ENCODE measurements at regions not wholly inside any gene's neighbourhood (a gene's known extent, or its start where the extent isn't known, plus 50 kb on each side); places are given as distances from the start of the nearest gene placed in this dataset.
"Not testable (repeated sequence)": the region's sequence is repeated elsewhere in the genome, so short reads cannot be mapped to it uniquely, and the experiment has no call there.

- DNase-seq, result no peak
These were observed 88.1 kb upstream of the STOX2 start for GRCh38 chr4:183816882-183817509.

- not testable (repeated sequence) for DNase-seq
These were observed 86.5 kb upstream of the STOX2 start for GRCh38 chr4:183818591-183818990.

DNA sequence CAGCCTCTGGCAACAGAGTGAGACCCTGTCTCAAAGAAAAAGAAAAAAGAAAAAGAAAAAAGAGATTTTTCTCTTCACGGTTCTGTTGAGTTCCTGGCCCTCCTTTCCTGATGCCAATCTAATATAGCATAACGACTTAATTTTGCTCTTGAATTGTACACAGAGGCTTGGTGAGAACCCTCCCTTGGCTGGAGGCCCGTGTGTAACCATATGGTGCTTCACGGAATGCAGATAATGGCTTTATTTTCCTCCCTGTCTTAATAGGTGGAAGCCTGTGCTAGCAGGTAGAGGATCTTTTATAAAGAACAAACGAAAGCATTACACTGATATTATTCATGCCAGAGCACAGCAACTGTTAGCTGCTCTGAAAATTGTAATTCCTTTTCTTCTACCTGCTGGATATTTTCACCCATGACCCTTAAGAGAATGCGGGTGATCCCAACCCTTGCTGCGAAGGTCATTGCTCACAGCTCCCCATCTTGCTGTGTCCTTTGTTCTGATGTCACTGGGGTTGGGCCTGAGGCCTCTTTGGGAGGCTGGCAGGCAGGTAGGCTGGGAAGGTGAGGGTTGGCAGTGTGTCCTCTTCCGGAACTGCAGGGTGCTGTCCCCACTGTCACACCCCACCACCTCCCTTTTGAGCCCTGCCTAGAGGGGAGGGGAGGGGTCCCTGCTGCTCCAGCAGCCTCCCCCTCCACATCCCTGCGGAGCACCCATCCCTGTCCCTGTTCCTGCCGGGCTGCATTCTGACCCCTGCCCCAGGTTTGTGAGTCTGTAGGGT is 83.8 kb upstream of the STOX2 start:
- DNase-seq, result no peak

DNA sequence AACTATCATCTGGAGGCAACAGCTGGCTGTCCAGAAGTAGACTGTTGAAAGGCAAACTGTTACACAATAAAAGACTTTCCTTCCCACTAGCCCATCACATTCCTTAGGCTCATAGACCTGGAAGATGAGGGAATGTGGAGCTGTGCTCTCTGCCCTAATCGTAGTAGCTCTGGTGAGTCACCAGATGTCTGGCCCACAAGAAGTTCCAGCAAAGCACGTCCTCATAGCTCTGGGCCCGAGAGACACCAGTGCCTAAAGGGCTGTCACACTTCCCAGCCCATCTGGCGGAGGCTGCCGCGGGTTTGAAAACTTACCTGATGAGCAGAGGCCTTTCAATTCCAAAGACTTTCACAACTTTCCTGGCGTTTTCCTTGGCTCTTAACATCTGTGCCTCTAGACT is 81.7 kb upstream of the STOX2 start:
- DNase-seq, result no peak

DNA sequence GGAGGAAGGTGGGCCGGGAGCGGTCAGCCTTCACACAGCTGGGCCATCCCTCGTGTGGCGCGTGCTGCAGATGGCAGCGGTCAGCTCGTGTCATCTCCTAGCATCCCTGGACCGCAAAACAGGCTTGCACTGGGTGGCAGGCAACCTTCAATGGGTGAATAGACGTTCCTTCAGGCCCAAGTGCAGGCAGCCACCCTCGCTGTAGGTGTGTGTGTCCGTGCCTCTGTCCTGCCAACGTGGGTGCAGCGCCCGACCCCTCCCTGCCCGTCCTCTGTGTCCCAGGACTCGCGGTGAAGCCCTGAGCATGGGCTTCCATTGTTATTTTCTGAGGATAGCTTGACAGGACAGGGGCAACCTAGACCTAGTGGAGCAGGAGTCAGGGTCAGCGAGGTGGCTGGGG is 79.8 kb upstream of the STOX2 start:
- DNase-seq, result no peak

DNA sequence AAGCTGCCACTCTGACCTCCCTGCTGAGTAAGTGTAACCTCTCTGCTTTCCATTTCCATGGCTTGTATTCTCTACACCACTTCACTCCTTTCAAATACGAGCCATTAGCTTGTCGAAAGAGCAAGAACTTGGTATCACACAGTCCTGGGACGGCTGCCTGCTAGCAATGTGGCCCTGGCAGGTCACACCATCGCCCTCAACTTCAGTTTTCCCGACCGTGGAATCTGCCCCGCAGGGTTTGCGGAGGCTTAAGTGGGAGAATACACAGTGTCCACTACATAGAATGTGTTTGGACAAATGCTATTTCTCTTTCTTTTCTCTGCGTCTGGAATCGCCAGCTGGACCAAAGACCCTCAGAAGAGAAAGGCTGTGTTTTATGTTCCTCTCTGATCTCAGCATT is 78.6 kb upstream of the STOX2 start:
- DNase-seq, result no peak

DNA sequence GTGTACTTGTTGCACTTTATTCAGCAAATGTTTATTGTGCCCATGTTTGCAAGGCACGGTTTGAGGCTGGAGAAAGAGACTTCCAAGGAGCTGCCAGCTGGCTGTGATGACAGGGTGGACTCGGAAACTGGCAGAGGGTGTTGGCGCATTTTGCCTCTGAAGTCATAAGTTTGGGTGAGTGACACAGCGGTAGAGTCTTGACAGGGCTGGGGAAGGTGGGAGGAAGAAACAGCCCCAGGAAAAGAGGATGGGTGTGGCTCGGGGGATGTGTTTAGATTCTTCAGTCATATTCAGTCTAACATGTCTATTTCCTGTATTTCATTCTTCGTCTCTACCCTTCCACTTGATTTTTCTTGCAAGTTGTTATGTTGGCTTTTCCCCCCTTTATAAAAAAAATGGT is 77.0 kb upstream of the STOX2 start:
- no peak for DNase-seq

- DNase-seq, result no peak
These were observed 76.3 kb upstream of the STOX2 start for GRCh38 chr4:183828839-183829238.

GRCh38 chr4:183830438-183830985 is 74.6 kb upstream of the STOX2 start:
- no peak for DNase-seq

GRCh38 chr4:183831026-183831446 is 74.1 kb upstream of the STOX2 start:
- DNase-seq, result no peak

- DNase-seq, result no peak
These were observed 73.4 kb upstream of the STOX2 start for GRCh38 chr4:183831683-183832082.

- DNase-seq, result no peak
These were observed 72.2 kb upstream of the STOX2 start for GRCh38 chr4:183832776-183833450.

DNA sequence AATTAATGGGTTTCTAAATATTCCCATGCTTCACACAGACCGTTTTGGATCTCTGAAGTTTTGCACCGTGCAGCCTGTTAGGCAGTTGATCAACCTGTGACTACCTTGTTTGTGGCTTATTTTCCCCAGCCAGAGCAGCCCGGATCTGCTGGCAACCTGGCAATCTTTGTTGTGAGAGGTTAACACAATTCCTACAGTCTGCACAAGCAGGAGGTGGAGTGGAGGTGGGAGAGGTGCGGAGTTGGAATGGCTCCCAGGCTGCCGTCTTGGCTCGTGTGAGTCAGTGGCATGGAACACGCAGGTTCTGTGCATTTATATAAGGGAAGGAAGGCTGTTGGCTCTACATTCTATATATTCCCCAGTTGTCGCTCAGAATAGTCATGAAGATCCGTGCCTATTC is 70.9 kb upstream of the STOX2 start:
- no peak for DNase-seq

GRCh38 chr4:183837222-183837621 is 67.9 kb upstream of the STOX2 start:
- no peak for DNase-seq

DNA sequence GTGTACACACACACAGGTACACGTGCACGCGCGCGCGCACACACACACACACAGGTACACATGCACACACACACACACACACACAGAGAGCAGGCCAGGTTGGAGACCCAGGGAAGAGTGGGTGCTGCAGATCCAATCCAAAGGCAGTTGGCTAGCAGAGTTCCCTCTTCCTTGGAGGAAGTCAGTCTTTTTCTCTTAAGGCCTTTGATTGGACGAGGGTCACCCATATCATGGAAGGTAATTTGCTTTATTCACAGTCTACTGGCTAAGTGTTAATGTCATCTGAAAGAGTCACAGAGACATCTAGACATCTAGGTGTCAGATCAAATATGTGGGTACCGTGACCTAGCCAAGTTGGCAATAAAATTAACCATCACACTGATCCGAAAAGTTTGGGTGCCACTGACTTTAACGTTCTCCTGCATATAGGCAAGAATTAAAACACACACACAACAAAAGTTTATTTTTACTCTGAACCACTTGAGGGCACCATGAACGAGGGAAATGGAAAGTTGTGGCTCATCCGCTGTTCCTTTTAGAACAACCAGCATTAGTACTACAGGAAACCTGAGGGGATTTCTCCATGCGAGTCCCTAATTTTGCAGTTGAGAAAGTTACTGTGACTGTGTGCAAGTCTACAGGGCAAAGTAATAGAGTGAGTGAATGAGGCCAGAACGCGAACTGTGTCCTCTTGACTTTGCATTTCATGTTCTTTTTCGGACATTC is 66.0 kb upstream of the STOX2 start:
- no peak for DNase-seq

DNA sequence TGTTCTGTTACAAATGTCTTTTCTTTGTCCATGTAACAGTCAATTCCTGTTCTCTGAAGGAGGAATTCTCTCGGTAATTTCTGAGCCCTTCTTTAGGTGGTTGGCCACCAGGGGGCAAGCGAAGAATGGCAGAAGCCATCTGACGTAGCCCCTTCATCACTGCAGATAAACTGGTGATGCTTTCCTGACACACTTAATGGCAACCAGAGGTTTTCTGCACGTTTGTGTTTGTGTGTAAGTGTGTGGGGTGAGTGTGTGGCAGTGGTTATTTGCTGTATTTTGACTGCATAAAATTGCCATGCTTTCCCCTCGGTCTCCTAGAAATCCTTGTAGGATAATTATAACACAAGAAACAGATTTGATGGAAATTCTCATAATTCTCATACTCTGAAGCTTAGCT is 64.8 kb upstream of the STOX2 start:
- DNase-seq, result peak; percentile 56

DNA sequence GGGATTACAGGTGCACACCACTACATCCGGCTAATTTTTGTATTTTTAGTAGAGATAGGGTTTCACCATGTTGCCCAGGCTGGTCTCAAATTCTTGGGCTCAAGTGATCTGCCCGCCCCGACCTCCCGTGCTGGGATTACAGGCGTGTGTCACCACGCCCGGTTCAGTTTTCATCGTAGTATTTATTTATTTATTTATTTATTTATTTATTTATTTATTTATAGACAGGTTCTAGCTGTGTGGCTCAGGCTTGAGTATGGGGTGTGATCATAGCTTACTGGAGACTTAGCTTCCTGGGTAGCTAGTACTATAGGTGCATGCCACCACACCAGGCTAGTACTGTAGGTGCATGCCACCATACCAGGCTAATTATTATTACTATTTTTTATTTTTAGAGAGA is 64.1 kb upstream of the STOX2 start:
- DNase-seq, result no peak

DNA sequence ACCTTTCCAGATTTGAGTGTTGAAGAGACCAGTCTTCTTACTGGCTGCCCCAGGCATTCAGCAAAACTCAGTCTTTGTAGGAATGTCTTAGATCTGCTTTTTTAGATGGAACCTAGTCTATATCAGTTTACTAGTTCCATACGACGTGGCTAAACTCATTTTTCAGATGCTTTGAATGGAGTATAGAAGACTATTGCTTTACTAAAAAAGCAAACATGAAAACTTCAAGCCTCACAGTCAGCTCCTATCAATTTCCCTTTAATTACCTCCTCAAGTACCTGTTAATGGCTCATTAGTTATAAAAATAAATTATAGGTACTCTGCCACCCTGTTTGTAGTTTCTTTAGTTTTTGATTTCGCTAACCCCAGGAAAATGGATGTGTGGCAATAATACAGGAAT is 63.0 kb upstream of the STOX2 start:
- no peak for DNase-seq

GRCh38 chr4:183843248-183843671 is 61.8 kb upstream of the STOX2 start:
- DNase-seq, result no peak

- no peak for DNase-seq
These were observed 58.2 kb upstream of the STOX2 start for GRCh38 chr4:183846951-183847350.

DNA sequence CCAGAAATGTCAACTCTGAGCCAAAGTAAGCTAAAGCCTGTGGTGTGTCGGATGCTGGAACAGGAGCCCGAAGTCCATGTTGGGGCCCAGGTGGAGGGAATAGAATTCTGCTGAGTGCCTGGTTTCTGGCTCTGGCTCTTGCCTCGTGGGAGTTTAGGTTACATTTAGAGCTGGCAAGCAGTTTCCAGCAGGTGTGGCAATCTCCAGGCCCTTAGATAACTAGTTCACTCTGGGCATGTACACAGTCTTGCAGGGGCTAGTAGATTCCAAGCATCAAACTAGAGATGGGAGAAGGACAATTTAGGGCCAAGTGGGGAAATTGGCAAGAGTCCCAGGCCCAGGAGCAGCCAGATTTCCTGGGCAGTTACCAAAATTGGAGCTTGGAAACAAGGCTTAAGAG is 56.3 kb upstream of the STOX2 start:
- no peak for DNase-seq

GRCh38 chr4:183852910-183853547 is 52.1 kb upstream of the STOX2 start:
- DNase-seq, result no peak

- DNase-seq, result no peak
These were observed 51.6 kb upstream of the STOX2 start for GRCh38 chr4:183853548-183853940.

Data from CD4-positive, alpha-beta T cell treated with Interleukin-21 for 1 hour (primary cell).